HUES6 (cell line): ENCODE measurements at regions not wholly inside any gene's neighbourhood (a gene's known extent, or its start where the extent isn't known, plus 50 kb on each side); places are given as distances from the start of the nearest gene placed in this dataset.

ENCODE experiments used
- H3K27ac ChIP-seq: 2 replicates; pipeline ENCODE4 v1.7.0; 2013; ENCODE audit warnings: low read depth, mild to moderate bottlenecking, low read length, inconsistent platforms
- H3K27me3 ChIP-seq: 2 replicates; pipeline ENCODE4 v1.6.1; 2013; ENCODE audit warnings: low read length; ENCODE audit not compliant: control insufficient read depth, insufficient read depth
- H3K36me3 ChIP-seq: 2 replicates; pipeline ENCODE4 v1.6.1; 2013; ENCODE audit warnings: low read length; ENCODE audit not compliant: control insufficient read depth, insufficient read depth
- H3K4me1 ChIP-seq: 2 replicates; pipeline ENCODE4 v1.6.1; 2013; ENCODE audit warnings: low read length; ENCODE audit not compliant: control insufficient read depth, insufficient read depth
- H3K4me3 ChIP-seq: 2 replicates; pipeline ENCODE4 v1.5.1; 2013; ENCODE audit warnings: low read depth, low read length
- H3K9ac ChIP-seq: one replicate; pipeline ENCODE4 v1.6.1; 2013; ENCODE audit warnings: mild to moderate bottlenecking, low read length
- H3K9me3 ChIP-seq: 2 replicates; pipeline ENCODE4 v1.6.1; 2013; ENCODE audit warnings: low read depth, low read length; ENCODE audit not compliant: control insufficient read depth, insufficient read depth

GRCh38 chr12:124162151-124163110 lies 132.5 kb upstream of the RFLNA start:
- Histone ChIP-seq H3K36me3 (no peaks in the 10 kb centered on the region), H3K9ac (no peak overlapping the region), H3K4me3 (no peak overlapping the region), H3K4me1 (peaks cover 7% of the 10 kb centered on the region), H3K9me3 (peaks cover 27% of the 10 kb centered on the region), H3K27me3 (no peaks in the 10 kb centered on the region), H3K27ac (no peak overlapping the region)

GRCh38 chr12:124165695-124166094 lies 129.2 kb upstream of the RFLNA start:
- no peak overlapping the region for H3K9ac ChIP-seq
- no peaks in the 10 kb centered on the region for H3K36me3 ChIP-seq
- no peak overlapping the region for H3K27ac ChIP-seq
- no peaks in the 10 kb centered on the region for H3K4me1 ChIP-seq
- H3K4me3 ChIP-seq, result no peak overlapping the region
- no peaks in the 10 kb centered on the region for H3K27me3 ChIP-seq
- peaks cover 43% of the 10 kb centered on the region for H3K9me3 ChIP-seq

- H3K36me3 ChIP-seq, result no peaks in the 10 kb centered on the region
- no peak overlapping the region for H3K4me3 ChIP-seq
- H3K27me3 ChIP-seq, result no peaks in the 10 kb centered on the region
- H3K9me3 ChIP-seq, result peaks cover 43% of the 10 kb centered on the region
- no peak overlapping the region for H3K9ac ChIP-seq
- H3K4me1 ChIP-seq, result no peaks in the 10 kb centered on the region
- H3K27ac ChIP-seq, result no peak overlapping the region
These were observed 127.8 kb upstream of the RFLNA start for GRCh38 chr12:124167141-124167540.

- Histone ChIP-seq H3K9ac (no peak overlapping the region), H3K27ac (no peak overlapping the region), H3K4me1 (no peaks in the 10 kb centered on the region), H3K27me3 (no peaks in the 10 kb centered on the region), H3K4me3 (no peak overlapping the region), H3K9me3 (peaks cover 41% of the 10 kb centered on the region), H3K36me3 (no peaks in the 10 kb centered on the region)
These were observed 126.7 kb upstream of the RFLNA start for GRCh38 chr12:124168016-124168786.

GRCh38 chr12:124169577-124170284 lies 125.2 kb upstream of the RFLNA start:
- no peaks in the 10 kb centered on the region for H3K4me1 ChIP-seq
- H3K27ac ChIP-seq, result no peak overlapping the region
- H3K27me3 ChIP-seq, result no peaks in the 10 kb centered on the region
- H3K36me3 ChIP-seq, result no peaks in the 10 kb centered on the region
- H3K9ac ChIP-seq, result no peak overlapping the region
- no peak overlapping the region for H3K4me3 ChIP-seq
- H3K9me3 ChIP-seq, result peaks cover 36% of the 10 kb centered on the region

GRCh38 chr12:124170760-124171159 lies 124.1 kb upstream of the RFLNA start:
- Histone ChIP-seq H3K9me3 (peaks cover 32% of the 10 kb centered on the region), H3K36me3 (no peaks in the 10 kb centered on the region), H3K27me3 (no peaks in the 10 kb centered on the region), H3K27ac (no peak overlapping the region), H3K4me1 (no peaks in the 10 kb centered on the region), H3K4me3 (no peak overlapping the region), H3K9ac (no peak overlapping the region)

- H3K9ac ChIP-seq, result no peak overlapping the region
- peaks cover 29% of the 10 kb centered on the region for H3K9me3 ChIP-seq
- no peak overlapping the region for H3K27ac ChIP-seq
- H3K27me3 ChIP-seq, result no peaks in the 10 kb centered on the region
- no peaks in the 10 kb centered on the region for H3K36me3 ChIP-seq
- H3K4me3 ChIP-seq, result no peak overlapping the region
- no peaks in the 10 kb centered on the region for H3K4me1 ChIP-seq
These were observed 123.5 kb upstream of the RFLNA start for GRCh38 chr12:124171231-124171979.

GRCh38 chr12:124172636-124173035 lies 122.3 kb upstream of the RFLNA start:
- H3K9ac ChIP-seq, result no peak overlapping the region
- H3K4me3 ChIP-seq, result no peak overlapping the region
- no peak overlapping the region for H3K27ac ChIP-seq
- no peaks in the 10 kb centered on the region for H3K27me3 ChIP-seq
- H3K4me1 ChIP-seq, result 0 out of 2 replicates have a peak, but pooled peaks cover 3% of the 10 kb centered on the region
- peaks cover 19% of the 10 kb centered on the region for H3K9me3 ChIP-seq
- H3K36me3 ChIP-seq, result no peaks in the 10 kb centered on the region

GRCh38 chr12:124173692-124174091 lies 121.2 kb upstream of the RFLNA start:
- Histone ChIP-seq H3K27ac (no peak overlapping the region), H3K9me3 (peaks cover 14% of the 10 kb centered on the region)

More at GRCh38 chr12:124173692-124174091, 121.2 kb upstream of the RFLNA start:
- H3K4me1 ChIP-seq, result 0 out of 2 replicates have a peak, but pooled peaks cover 3% of the 10 kb centered on the region
- H3K27me3 ChIP-seq, result no peaks in the 10 kb centered on the region
- H3K9ac ChIP-seq, result no peak overlapping the region
- no peak overlapping the region for H3K4me3 ChIP-seq
- no peaks in the 10 kb centered on the region for H3K36me3 ChIP-seq
